Suppressor macrophage (primary cell): ENCODE measurements at regions not wholly inside any gene's neighbourhood (a gene's known extent, or its start where the extent isn't known, plus 50 kb on each side); places are given as distances from the start of the nearest gene placed in this dataset.
"Not testable (repeated sequence)": the region's sequence is repeated elsewhere in the genome, so short reads cannot be mapped to it uniquely, and the experiment has no call there.

Experiments used
- DNase-seq, 4 experiments: peaks; one replicate each; pipeline ENCODE4 v3.0.0-alpha.2; 2020 to 2022

GRCh38 chr2:155663265-155663664 lies 669.3 kb downstream of the NR4A2 start:
- DNase-seq, result no peak

GRCh38 chr2:155662224-155662623 lies 670.3 kb downstream of the NR4A2 start:
- peak in 1 of 4 experiments; percentile 2 for DNase-seq

DNA sequence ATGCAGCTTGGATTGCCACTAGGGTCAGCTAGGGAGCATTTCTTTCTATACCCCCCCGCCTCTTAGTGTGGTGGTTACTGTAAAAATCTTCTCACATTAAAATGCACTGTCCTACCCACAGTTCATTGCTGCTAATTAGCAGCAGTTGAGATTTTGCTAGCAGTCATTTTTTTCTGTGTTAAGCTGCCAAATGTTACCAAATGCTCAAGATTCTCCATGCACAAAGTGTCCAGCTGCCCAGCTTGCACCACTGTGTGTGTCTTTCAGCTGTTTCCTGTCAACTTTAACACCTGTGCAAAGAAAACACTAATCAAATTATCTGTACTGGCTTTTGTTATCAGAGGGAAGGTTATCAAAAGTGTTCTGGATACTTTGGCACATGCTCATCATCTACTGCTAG lies 679.3 kb downstream of the NR4A2 start:
- no peak for DNase-seq

GRCh38 chr2:155651851-155652250 lies 680.7 kb downstream of the NR4A2 start:
- no peak for DNase-seq

DNA sequence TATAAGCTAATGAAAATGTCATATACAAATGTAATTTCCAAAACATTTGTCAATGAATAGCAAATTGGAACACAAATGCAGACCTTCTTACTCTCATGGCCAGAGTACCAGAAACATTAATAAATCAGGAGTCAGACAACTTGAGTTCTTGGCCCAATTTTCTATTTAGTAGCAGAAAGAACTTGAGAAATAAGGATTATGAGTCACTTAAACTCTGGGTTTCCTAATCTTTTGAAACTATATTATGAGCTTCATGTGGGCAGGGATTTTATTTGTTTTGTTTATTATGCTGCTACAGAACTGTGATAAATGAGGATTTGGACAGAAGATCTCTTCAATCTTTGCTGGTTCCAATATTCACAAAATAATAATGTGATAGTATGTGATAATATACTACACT lies 686.7 kb downstream of the NR4A2 start:
- DNase-seq, result peak in 1 of 4 experiments; percentile 13

DNA sequence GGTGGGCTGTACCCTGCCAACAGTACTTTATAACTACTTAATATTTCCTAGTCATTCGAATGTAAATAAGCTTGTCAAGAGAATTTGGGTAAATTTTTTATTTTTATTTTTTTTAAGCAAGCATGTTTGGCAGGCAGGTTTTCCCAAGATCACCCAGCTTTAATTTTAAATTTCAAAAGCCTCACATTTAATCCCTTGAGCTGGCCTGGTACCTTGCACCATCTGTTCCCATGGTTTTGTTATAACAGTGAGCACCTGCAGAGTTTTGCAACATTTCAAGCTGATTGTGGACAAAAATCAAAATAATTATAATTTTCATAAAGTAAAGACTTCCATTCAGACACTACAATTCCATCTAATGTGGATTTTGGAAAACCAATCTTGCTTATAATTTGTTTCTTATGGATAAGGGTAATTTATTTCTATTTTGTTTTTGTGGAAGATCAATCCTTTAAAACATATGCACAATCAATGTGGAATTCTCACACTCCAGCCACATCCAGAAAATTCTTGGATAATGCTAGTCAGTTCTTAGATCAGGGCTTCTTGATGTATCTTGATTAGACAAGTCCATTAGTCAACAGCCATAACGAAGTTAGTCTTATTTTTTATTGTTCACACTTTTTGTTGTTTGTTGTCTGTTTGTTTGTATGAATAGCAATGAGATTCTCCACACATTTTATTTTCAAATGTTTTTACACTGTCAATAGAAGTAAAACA lies 689.3 kb downstream of the NR4A2 start:
- no peak for DNase-seq

DNA sequence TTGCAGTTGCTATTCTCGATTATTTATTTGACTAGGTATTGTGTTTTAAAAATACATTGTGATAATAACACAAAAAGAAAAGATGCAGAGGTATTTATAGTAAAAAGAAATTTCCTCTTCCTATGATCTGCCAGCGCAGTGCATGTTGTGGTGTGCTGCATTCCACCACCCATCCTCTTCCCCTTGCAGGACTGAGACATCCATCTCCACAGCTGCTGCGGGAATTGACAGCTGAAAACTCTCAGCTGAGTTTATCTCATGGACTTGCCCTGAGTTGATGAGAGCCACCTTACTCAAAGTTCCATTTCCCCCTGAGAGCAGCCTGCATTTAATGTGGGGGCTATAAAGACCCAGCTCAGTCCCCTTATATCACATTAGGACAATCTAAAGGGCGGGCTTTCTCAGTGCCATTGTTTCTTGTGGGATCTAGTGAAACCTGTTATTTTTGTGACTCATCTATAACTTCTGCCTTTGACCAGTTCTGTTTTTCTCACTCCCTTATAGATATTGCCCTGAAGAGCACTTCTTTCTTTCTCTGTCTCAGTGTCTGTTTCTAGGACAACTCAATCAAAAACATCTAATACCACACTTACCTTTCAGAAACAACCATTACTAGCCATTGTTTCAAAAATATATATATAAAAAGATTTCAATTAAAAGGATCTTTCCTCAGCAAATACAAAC lies 698.5 kb downstream of the NR4A2 start:
- DNase-seq, result peak; percentile 20 to 75 (median 58)

DNA sequence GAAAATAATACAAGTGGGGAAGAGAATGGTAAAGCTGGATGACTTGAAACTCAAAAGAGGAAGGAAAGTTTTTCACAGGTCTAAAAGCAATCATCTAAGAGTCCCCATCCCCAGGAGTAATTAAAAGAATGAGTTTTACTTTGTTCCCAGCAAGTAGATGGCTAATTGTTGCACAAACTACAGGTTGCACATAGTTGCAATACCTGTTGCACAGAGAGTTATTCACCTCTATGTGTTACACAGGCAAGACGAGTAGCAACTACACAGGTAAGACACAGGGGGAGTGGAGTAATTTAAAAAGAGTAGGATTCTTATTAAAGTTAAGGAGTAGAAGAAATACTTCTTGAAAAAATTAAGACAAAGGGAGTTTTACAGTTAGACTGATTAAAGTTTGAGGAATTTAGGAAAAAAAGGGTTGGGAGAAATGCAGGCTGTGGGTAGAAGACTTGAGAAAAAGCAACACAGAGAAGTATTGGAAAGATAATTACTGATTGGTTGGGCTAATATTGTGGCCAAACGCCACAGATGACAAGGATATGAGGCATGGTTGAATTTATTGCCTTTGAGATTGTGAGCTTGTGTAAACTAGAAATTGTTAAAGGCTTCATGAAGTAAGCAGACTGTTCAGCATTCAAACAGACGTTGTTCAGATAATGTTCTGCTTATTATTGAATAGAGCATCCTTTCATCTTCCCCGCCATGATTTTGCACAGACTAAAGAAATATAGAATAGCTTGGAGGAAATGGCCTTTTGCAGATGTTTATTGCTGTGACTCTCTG lies 699.3 kb downstream of the NR4A2 start:
- no peak for DNase-seq

DNA sequence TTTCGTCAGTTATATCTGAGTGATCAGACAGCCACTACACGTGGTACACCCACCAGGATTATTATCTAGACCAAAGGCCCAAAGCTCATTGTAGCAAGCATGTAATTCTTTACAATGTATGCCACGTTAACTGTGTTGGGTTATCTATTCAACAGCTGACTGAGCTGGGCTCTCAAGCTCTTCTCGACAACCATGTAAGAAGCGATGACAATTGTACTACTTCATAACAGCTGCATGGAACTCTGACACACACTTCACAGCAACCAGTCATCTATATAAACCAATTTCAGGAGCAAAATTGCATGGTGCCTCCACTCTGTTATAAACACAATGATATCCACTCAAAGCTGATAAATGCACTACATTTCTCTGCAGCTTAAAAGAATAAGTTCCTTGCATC lies 701.8 kb downstream of the NR4A2 start:
- no peak for DNase-seq

DNA sequence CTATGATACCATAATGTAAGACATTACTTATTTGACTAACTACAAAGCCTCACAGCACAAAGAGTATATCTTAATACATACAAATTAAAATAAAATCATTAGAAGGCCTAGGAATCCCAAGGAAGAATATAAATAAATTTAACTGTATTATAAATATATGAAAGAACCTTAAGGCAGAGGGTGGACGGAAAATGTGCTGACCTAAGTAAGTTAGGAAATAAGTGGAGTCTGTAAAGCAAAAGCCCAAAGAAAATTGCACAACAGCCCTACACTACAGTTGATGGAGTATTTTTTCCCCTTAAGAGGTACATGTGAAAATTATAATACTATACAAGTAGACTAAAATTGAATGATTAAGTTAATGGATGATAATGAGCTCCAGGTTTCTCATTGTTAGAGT lies 710.1 kb downstream of the NR4A2 start:
- DNase-seq, result peak in 2 of 4 experiments; percentile 3 to 11

- no peak for DNase-seq
Measured at GRCh38 chr2:155600914-155601760, 731.4 kb downstream of the NR4A2 start.

DNA sequence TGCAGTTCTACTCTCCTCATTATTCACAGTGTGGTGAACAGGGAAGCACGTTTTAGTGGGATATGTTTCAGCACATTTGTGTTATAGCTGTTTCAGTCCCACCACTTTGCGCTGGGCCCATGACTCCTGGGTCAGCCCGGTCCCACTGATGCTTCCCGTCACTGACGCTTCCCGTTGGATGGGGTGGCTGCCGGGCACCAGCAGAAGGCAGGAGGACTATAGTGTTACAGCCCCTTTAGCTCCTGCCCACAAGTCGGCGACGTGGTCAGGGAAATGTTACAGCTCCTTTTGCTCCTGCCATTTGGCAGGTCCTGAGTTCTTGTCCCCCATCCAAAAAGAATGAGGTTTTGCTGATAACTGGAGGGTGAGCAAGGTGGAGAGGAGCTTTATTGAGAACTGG lies 732.2 kb downstream of the NR4A2 start:
- no peak for DNase-seq

GRCh38 chr2:155599834-155600233 lies 732.7 kb downstream of the NR4A2 start:
- DNase-seq, result no peak

GRCh38 chr2:155583674-155584195 lies 748.8 kb downstream of the NR4A2 start:
- DNase-seq, result no peak

DNA sequence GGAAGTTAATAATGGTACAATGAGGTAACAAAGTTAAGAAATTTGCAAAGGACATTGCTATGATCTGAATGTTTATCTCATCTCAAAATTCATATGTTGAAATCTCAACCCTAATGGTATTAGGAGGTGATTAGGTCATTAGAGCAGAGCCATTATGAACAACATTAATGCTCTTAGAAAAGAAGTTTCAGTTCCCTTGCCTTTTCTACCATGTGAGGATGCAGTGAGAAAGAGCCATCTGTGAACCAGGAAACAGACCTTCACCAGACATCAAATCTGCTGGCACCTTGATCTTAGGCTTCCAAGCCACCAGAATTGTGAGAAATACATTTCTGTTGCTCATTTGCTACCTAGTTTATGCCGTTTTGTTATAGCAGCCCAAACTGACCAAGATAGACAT lies 757.6 kb downstream of the NR4A2 start:
- DNase-seq, result no peak

GRCh38 chr2:155547571-155547970 lies 785.0 kb downstream of the NR4A2 start:
- no peak for DNase-seq

DNA sequence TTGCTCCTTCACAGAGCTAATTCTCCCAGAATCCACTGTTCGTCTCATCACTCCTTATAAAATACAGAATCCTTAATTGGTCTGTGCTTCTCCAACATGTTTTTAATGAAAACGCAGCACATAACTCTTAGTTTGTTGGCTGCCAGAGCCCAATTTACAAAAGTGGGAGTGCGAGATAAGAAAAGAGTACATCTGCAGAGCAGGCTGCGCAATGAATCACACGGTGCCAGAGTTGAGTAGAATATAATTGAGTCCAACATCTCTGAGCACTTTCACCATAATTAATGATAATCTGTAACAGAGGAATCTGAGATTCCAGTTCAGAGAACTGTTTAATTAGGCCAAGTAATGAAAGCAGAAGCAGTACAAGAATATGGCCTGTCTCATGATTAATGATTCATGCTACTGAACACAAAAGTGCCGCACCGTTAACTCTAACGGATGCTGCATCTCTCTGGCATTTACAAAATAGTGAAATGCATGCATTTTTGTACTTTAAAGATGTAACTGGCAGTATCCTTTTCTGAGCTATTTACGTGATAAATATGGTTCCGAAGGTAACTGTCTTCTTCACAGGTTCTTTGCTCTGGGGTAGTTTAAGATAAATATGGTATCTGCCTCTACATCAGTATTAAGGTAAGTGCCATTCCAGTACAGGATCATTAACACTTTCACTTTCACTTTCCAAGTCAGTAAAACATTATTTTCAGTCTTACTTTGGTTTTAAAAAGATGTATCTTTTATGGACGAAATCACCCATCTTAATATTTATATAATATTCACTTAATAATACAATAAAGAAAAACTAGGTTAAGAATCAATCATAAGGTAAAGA lies 785.6 kb downstream of the NR4A2 start:
- no peak for DNase-seq

DNA sequence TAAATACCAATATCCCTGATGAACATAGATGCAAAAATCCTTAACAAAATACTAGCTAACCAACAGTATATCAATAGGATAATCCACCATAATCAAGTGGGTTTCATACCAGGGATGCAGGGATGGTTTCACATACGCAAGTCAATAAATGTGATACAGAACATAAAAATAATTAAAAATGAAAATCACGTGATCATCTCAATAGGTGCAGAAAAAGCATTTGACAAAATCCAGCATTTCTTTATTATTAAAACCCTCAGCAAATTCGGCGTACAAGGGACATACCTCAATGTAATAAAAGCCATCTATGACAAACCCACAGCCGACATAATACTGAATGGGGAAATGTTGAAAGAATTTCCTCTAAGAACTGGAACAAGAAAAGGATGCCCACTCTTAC lies 793.5 kb downstream of the NR4A2 start:
- not testable (repeated sequence) for DNase-seq

- DNase-seq, result no peak
Measured at GRCh38 chr2:155528034-155528433, 804.5 kb downstream of the NR4A2 start.

DNA sequence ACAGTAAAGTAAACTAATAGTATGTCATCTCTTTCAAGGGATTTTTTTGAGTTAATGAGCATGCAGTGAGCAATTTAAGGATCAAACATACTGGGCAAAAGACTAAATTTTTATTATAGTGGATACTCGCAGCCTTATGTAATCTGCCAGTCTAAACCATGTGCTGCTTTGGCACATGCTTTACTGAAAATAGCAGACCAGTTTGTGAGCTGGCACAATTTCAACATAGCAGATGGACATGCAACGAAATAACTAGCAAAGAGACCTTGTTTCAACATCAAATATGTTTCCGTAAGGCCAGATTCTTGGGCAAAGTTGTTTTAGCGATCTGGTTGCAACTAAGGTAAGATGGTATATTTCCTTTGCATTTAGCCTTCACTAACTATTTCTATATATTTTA lies 807.3 kb downstream of the NR4A2 start:
- DNase-seq, result no peak

DNA sequence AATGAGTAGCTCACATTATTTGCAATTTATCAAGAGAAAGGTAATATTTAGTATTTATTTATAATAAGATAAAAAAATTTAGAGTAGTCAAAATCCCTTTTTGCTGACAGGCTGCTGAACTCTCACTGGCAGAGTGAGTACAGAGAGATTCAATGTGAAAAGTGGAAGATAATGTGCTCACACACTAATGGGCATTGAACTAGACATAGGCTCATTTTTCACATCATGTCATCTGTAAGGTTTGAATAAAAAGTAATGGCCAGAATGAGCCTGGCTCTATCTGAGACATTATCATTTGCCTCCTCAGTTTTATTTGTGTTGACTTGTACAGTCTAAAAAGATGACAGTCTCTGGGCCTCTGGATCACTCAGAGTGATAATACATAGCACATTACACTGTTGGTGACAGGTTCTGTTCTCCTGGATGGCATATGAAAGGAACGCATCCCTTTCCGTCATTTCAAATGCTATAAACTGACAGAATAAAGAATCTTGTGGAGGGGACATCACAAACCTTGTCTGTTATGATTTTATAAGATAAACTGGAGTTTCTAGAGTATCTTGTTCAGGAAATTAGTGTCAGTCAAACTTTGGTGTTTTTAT lies 812.9 kb downstream of the NR4A2 start:
- no peak for DNase-seq
